HG03108 (cell line): ENCODE measurements at regions not wholly inside any gene's neighbourhood (a gene's known extent, or its start where the extent isn't known, plus 50 kb on each side); places are given as distances from the start of the nearest gene placed in this dataset.

ENCODE experiments used
- ATAC-seq: cut with Tn5 transposase; IDR thresholded peaks from one replicate; pipeline ENCODE4 v1.9.1; 2021; ENCODE audit warnings: moderate library complexity; ENCODE audit not compliant: unreplicated experiment

DNA sequence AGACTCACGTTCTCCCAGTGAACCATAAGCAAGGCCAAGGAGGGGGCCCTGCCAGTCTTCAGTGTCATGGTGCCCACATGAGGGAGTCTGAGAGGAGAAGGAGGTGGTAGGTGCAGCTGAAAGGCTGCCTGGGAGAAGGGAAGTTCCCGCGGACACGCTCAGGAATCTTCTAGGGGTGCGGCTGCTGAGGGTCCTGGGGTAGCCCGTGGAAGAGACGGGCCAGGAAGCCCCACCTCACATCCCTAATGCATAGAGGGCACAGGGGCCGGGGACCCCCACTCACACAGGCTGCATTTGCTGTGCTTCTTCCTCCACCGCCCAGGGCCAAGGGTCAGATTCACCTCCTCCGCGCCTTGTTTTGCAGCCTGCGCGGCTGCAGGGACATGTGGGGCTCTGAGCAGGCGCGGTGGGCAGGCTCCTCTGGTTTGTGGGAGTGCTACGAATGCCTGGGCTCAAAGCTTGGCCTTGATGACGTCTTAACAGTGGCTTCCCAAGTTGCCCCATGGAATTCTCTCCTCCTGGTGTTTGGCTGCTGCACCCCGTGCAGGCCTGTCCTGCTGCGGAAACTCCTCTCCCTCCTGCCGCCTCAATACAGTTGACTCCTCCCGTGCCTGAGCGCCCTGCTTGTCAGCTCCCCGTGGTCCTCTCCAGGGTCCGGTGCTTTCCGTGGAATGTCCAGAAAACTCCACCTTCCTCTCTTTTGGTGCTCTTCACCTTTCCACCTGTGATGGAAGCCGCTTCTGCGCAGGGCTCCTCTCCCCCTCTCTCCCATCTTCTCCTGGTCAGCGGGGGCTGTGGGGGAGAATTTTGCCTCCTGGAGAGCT, 95.7 kb downstream of the VAPA start:
- ATAC-seq: no peak

DNA sequence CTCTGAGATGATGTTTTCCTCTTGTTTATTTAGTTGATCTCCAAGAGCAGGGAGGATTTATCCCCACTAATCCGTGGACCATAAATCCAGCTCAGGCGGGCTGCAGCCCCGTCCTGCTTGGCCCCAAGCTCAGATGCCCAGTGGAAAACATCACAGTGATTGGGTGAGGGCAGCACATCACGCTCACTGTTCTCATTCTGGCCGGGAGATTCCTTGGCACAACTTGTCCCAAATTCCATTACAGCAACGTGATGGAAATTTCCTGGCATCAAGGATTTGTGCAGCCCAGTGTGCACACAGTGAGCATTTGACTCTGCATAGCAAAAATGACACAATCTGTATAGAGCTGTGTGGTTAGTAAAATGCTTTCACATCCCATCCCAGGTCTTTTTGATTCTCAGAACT, 96.8 kb downstream of the VAPA start:
- ATAC-seq: no peak

DNA sequence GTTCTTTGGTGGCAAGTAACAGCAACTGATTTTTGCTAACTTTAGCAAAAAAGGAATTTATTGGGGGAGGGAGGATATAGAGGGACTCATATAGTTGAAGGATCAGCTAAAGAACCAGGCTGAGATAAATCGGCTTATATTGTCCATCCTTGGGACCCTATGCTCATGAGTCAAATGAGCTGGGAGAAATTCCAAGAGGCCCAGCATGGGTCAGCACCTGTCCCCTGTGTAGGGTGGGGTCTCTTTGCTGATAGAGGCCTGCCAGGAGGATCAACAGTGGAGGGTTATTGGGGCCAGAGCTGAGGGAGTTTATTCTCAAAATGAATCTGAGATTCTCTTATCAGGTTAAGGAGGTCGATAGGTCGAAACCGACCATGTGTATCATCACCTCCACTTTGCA, 97.2 kb downstream of the VAPA start:
- no peak for ATAC-seq

DNA sequence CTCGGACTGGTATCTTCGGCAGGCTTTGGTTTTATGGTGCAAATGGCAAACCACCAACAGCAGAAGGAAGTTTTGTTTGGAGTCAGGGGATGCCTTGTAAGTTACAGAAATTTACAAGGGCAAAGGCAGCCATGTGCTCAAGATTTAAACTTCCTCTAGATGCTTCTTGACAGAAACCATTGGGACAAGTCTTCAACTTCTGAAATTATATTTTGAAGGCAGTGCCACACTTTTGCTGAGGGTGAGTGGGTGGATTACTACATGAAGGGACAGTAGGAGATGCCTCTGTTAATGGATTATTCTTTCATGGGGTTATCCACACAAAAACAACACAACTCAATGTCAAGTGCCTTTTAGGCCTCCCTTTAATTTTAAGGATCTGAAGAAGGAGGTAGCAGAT, 97.9 kb downstream of the VAPA start:
- ATAC-seq: no peak

DNA sequence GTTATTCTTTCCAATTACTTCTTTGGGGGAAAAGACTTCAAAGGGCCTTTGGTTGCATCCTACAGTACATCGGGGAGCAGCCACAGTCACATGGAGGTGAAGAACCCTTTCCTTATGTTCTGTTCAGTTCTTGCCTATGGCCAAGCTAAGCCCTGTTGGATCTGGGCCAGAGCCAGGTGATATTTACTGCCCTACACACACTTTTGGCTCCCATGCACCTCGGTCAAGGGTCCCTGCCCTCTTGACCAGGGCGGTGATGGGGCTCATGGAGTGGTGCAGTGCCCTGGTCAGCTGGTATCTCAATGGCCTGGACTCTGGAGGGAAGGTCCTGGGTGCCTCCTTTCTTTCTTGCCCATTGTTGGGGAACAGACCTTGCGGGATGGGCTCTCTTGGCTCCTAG, 98.7 kb downstream of the VAPA start:
- no peak for ATAC-seq

DNA sequence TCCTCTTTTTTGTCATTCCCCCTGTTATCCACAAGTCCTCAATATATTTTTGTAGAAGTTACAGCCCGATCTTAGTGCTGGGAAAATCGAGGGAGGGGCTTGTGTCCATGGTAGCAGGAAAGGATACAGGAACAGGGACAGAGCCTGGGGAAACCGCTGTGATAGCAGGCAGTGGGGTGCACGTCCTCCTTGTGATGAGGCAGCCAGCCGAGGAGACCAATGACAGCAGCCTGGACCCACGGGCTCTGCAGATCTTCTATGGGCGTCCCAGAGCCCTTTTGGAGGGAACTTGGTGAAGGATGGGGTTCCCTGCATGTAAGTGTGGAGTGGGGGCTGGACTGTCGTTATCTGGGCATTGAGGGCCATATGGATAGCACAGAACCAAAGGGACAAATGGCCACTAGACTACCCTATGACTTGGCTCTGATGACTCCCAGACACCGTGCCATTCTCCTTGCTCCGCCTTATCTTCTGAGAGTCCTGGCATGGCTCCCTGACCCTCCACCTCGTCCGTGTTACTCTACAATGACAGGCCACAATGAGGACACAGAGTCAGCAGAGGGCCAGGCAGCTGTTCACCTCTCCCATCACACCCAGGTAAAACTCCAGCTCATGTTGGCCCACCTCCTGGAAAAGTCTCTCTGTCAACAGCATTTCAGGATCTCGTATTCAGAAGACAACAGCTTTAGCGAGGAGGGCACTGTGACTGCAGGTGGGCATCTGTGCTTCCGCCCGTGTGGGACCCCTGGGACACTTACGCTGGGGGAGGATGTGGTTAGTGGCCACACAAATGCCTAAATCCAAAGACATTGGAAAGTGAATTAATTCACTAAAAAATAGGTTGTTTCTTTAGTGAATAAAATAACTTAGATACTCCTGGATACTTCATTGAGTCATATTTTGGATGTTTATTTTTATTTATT, 100.1 kb downstream of the VAPA start:
- no peak for ATAC-seq

DNA sequence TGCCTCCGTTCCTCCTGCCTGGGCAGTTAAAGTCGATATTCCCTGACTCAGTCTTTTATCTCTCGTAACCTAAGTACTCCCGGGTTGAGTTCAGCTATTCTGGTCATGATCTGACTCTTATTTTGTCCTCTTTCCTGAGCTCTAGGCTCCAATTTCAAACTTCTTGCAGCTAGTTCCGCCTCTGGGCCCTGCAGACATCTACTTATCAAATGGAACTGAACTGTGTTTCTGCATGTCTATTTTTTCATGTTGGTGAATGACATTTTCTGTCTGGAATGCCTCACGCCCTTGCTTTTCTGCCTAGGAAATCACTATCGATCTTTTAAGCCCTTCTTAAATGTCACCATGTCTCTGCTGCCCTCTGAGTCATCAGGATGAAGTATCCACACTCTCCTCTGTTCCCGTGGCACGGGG, 101.5 kb downstream of the VAPA start:
- no peak for ATAC-seq

DNA sequence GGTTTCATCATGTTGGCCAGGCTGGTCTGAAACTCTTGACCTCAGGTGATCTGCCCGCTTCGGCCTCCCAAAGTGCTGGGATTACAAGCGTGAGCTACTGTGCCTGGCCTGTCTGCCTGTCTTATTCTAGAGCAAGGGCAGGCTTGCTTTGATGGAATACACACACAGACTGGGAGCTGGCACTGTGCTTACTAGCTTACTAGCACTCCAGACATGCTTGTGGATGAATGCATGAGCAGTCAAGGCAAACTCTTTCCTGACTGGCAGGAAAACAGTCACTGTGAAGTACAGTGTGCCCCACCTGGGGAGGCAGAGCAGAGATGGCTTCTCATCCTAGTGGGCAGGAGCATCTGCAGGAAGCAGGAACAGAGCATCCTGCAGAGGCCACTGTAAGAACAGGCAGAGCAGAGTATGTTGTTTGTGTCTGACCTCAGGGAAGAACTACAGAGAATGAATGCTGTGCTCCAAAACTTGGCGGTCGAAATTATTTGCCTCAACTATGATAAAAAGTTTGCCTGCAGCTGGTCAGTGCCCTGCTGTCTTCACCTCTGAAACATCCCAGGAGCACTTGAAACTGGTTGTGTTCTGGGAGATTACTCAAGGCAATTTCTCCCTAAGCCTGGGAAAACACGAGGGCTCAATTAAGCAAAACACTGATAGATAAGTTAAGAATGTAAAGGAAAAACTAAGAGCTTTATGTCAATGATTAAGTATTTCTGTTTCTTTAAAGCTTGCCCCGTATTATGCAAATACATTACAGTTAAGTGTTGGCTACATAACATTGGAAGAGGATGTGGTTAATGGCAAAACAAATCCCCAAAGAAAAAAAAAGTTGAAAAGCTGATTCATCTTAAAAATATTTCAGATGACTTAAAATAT, 102.4 kb downstream of the VAPA start:
- ATAC-seq: no peak

DNA sequence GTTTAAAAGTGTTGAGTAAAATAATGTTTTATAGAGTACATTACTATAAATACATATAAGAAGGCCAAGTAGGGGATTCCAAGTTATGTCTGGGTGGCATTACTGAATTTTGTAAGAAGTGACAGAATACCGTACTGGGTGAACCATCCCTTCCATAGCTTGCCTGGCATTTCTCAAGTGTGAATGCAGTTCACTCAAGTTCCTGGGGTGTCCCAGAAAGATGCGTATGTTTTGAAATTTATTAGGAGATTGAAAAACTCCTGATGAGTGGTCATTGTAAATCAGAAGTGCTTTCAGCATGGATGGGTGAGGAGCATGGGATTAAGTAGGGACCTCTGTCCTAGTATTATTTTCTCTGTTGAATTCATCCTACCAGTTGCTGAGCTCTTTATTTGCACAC, 103.2 kb downstream of the VAPA start:
- ATAC-seq: no peak

DNA sequence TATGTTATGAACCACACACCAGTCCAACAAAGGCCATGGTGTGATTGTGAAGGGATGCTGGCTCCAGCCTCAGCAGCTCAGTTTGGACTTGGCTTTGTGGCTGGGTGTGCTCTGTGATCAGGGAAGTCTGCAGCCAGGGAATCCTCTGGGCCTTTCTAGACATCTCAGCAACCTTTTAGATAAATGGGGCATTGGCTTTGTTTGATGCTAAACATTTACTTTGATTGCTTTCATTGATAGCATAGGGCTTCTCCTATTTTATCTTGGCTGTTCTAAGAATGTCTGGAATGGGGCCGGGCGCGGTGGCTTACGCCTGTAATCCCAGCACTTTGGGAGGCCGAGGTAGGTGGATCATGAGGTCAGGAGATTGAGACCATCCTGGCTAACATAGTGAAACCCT, 104.5 kb downstream of the VAPA start:
- no peak for ATAC-seq

DNA sequence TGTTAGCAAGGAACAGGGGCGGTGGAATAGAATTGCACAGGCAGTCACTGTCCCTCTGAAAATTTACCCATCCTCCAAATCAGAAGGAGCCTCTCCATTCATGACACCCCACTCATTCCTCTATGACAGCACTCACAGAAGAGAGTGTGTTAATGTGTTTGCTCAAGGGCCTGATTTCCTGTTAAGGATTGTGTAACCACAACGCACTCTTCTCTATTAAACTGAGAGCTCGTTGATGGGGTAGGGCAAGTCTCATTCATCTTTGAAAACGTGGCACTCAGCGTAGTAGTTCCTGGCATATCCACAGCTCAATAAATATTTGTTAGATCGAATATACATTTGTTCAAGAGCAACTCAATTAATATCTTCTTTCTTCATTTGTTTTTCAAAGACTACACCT, 106.4 kb downstream of the VAPA start:
- no peak for ATAC-seq

DNA sequence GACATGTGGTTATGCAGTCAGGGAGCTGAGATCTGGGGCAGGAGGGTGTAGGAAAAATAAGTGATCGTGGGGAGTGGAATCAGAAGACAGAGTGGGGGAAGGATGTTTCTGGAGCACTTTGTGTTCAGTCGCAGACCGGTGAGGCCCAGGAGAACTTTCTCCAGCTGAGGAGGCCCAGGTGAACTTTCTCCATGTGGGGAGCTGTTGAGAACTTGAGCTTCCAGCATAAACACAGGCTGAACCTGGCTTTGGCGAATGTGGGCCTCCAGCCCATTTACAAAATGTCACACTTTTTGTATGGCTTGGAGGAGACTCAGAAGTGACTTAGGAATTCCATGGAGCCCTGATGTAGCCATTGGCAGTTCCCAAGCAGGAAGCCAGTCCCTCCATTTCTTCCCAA, 108.5 kb downstream of the VAPA start:
- ATAC-seq: no peak

DNA sequence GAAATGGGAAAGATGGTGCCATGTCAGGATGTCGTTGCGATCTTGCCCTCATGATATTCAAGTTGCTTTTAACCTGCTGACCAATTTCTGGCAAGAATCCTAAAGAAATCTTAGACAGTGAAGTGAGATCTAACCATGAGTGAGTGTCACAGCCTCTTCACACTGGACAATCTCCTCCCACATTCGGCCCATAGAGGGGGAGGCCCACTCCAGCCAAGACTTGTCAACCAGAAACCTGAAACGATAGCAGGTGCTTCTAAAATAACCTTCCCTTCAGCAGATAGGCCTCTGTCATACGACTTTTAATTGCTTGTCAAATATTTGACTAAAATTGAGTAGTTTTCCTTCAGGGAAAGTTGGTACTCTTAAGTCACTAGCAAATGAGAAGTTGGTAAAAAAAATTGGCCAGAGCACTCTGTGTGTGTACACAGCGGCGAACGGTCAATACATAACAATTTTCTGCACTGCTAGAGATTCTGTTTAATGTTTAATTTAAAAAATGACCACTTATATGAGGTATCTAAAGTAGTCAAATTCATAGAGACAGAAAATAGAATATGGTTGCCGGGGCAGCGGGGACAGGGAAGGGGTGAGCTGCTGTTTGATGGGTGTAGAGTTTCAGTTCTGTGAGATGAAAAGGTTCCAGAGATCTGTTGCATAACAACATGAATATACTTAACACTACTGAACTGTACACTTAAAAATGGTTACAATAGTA, 110.2 kb downstream of the VAPA start:
- ATAC-seq: no peak

DNA sequence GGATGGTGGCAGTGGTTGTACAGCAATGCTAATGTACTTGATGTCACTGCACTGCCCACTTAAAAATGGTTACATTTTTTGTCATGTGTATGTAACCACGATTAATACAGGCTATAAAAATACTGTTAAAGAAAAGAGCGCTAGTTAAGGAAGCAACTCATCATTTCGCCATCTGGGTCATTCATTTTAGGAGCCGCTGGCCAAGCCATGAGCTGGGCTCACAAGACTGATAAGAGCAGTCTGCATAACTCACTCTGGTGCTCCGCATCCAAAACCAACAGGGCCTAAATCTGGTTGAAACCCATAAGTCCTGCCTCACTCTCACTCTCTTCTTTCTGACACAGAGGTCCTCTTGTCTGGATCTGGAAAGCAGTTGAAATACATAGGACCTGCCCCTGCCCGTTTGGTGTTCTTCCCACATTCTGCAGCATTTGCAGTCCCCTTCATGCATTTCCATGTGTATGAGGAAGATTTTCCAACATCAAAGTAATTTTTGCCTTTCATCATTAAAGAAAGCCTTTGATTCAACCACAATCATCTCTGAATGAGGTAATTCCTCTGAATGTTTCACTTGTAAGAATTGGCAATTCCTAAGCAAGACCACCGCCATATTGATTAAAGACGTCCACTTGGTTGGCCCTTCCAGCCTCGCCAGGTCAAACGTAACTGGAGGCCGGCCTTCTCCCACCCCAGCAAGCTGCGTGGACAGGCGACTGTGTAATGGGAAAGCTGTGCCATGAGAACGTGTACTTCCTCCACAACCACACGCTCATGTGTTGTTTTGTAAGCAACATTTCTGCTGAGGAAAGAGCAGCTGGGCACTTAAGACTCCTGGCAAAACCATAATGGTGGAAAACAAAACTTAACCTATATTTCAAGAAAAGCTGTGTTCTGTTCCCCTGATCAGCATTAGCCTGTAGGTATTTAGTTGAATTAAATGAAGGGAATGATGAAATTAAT, 112.2 kb downstream of the VAPA start:
- no peak for ATAC-seq

DNA sequence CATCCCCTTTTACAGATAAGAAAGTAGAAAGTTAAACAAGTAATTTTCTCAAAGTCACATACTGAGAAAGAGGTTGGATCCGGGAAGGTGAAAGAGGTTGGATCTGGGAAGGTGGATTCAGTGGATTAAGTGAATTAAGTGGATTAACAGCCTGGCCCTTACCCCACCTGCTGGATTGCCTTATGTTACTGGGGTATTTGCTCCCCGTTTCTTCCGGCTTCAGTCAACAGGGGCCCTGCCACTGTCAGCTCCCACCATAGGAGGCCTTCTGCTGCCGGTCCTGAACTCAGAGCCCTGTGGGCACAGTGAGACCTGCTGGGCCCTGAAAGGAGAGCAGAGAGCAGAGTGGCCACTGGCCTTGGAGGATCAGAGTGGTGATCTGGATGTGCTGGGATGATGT, 113.2 kb downstream of the VAPA start:
- ATAC-seq: no peak

DNA sequence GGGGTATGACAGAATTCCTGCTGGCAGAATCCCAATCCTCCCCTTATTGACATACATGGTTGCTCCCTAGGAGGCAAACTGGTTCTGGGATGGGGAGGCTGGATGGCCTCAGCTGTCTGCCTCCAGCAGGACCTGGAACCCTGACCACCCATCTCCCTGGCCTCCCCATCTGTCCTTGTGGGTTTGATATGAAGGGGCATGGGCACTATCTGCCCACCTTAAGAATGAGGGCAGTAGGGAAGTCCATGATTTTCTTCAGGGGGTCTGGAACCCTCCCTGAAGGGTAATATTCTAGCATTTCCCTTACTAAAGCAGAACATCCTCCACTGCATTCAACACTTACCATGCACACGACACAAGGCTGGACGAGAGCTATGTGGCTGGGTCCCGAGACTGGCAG, 113.6 kb downstream of the VAPA start:
- no peak for ATAC-seq

DNA sequence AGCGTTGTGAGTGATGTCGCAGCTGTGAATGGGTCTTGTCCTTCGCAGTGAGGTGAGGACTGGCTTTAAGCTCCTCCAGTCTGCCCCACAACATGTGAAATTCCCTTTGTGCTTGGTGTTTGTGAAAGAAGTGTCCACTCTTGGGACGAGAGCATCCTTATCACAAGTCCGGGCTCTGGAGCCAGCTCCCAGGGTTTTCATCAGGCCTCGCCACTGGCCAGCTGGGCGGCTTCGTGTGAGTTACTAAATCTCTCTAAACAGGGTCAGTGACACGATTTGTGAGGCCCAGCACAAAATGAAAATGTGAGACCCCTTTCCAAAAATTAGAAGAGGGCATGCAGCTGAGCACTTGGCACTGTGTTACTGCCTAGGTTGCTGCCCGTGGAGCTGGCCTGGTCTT, 115.9 kb downstream of the VAPA start:
- no peak for ATAC-seq

DNA sequence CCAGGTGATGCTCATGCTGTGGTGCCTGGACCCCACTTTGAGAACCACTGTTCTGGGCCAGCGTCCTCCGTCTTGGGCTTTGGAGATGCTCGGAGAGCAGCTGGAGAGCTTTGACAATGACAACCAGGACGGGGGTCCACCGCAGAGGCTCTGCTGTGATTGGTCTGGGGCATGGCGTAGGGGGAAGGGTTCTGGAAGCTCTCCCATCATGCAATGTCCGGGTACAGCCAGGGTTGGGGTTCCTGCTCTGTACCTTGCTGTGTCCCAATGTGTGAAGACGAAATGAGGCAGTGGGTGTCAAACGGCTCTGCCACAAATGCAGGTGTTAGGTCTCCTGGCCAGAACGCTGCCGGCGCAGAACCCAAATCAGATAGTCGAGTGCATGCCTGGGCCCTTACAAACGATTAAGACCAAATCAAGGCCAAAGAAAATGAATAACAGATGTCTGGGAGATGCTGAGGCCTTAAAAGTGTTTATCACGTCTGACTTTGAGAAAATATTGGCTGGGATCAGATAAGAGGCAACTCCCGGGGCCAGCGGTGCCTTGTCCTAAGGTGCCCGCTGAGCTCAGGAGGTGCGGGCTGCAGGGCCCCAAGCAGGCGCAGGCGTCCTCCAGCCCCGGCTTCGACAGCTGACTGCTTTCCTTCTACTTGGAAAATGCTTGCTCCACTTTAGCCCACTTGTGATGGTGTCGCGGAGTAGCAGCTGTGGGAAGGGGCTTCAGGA, 117.2 kb downstream of the VAPA start:
- ATAC-seq: no peak
